ENCODE measurements at regions not wholly inside any gene's neighbourhood (a gene's known extent, or its start where the extent isn't known, plus 50 kb on each side); places are given as distances from the start of the nearest gene placed in this dataset.

DNA sequence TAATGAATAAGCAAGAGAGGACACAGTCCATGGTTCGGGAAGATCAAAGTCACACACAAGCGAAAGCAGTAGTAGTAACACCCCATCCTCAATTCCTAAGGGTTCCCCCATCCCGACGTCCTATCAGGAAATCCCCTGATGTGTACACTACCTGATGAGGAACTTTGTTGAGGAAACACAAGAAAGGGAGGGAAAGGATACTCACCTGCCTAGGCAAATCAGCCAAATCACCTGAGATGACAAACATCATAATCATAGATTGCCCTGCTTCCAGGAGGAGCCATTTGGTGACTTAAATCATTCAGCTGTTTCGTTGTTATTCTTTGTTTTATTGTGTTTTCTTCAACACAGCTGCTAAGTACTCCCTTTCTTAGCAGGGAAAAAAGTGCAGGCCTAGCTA is 55.5 kb upstream of the SPOPL start:
- Histone ChIP-seq H3K27ac (ENCODE audit: low read depth, low read length, poor library complexity, severe bottlenecking) (no peak overlapping the region), H3K4me1 (ENCODE audit: insufficient read depth, low read length, poor library complexity, severe bottlenecking) (no peaks in the 10 kb centered on the region), H3K36me3 (ENCODE audit: insufficient read depth, low read length, poor library complexity, severe bottlenecking) (no peaks in the 10 kb centered on the region), H3K9me3 (ENCODE audit: low read depth, low read length, poor library complexity, severe bottlenecking) (no peaks in the 10 kb centered on the region), H3K27me3 (replicated peaks; ENCODE audit: insufficient read depth, low read depth, low read length, poor library complexity) (no peaks in the 10 kb centered on the region), H3K4me3 (ENCODE audit: low read depth, low read length, poor library complexity, severe bottlenecking) (no peak overlapping the region)
- BruUV-seq (replicated peaks), result no TSS peak
- POLR2A ChIA-PET (ENCODE audit: low non-redundant PET), result no interaction called here
- CTCF ChIA-PET, result no interaction called here
- DNase-seq (ENCODE audit: low spot score), result no peak
- intact Hi-C loops (cut with micrococcal nuclease; ENCODE audit: unreplicated experiment), result no loop called here
- TF ChIP-seq, protein P1, sequence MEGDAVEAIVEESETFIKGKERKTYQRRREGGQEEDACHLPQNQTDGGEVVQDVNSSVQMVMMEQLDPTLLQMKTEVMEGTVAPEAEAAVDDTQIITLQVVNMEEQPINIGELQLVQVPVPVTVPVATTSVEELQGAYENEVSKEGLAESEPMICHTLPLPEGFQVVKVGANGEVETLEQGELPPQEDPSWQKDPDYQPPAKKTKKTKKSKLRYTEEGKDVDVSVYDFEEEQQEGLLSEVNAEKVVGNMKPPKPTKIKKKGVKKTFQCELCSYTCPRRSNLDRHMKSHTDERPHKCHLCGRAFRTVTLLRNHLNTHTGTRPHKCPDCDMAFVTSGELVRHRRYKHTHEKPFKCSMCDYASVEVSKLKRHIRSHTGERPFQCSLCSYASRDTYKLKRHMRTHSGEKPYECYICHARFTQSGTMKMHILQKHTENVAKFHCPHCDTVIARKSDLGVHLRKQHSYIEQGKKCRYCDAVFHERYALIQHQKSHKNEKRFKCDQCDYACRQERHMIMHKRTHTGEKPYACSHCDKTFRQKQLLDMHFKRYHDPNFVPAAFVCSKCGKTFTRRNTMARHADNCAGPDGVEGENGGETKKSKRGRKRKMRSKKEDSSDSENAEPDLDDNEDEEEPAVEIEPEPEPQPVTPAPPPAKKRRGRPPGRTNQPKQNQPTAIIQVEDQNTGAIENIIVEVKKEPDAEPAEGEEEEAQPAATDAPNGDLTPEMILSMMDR (conservative IDR thresholded peaks at IDR 0.05; ENCODE audit: low read depth, low read length), result no peak
- TF ChIP-seq EZH2 (IDR thresholded peaks at IDR 0.05; ENCODE audit: borderline replicate concordance, low read depth, low read length, poor library complexity, severe bottlenecking), result no peak

DNA sequence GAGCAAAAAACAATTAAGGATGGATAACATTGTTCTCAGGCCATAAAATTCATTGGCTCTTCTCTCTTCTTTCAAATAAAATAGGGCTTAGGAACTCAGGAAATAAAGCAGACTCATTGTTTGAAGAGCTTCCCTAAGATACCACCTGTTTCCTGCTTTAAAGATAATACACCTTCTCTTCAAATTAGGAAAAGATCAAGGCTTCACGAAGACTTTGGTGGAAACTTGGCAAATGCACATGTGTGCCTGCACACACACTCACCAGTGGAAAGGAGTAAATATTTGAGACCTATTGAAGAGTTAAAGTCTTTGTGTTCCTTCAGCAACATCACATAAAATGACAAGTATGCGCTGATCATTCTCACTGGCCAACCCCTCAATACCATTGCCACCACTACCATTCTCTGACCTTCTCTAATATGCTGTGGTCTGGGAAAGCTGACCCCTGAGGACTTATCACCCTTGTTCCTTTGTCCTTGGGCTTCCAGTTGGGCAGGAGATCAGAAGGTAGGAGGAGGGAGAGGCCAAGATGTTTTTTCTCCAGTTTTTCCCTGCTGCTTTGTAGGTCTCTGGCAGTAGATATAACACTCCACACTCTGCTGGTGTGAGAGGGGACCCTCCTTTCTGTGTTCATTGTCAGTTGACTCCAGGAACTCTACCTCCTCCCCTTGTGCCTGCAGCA is 53.5 kb upstream of the SPOPL start:
- CTCF ChIA-PET, result no interaction called here
- TF ChIP-seq, protein P1 (conservative IDR thresholded peaks at IDR 0.05; ENCODE audit: low read depth, low read length), result no peak
- TF ChIP-seq EZH2 (IDR thresholded peaks at IDR 0.05; ENCODE audit: borderline replicate concordance, low read depth, low read length, poor library complexity, severe bottlenecking), result no peak
- Histone ChIP-seq H3K27me3 (replicated peaks; ENCODE audit: insufficient read depth, low read depth, low read length, poor library complexity) (no peaks in the 10 kb centered on the region), H3K27ac (ENCODE audit: low read depth, low read length, poor library complexity, severe bottlenecking) (no peak overlapping the region), H3K4me1 (ENCODE audit: insufficient read depth, low read length, poor library complexity, severe bottlenecking) (no peaks in the 10 kb centered on the region), H3K36me3 (ENCODE audit: insufficient read depth, low read length, poor library complexity, severe bottlenecking) (no peaks in the 10 kb centered on the region), H3K9me3 (ENCODE audit: low read depth, low read length, poor library complexity, severe bottlenecking) (no peaks in the 10 kb centered on the region), H3K4me3 (ENCODE audit: low read depth, low read length, poor library complexity, severe bottlenecking) (no peak overlapping the region)
- intact Hi-C loops (cut with micrococcal nuclease; ENCODE audit: unreplicated experiment), result no loop called here
- DNase-seq (ENCODE audit: low spot score), result no peak
- POLR2A ChIA-PET (ENCODE audit: low non-redundant PET), result no interaction called here
- BruUV-seq (replicated peaks), result no TSS peak
